ENCODE measurements at regions not wholly inside any gene's neighbourhood (a gene's known extent, or its start where the extent isn't known, plus 50 kb on each side); places are given as distances from the start of the nearest gene placed in this dataset.

GRCh38 chr1:106290805-106291501 is 765.5 kb upstream of the PRMT6 start:
- no peak overlapping the region for H3K4me3 ChIP-seq

GRCh38 chr1:106292130-106292529 is 764.3 kb upstream of the PRMT6 start:
- Histone ChIP-seq H3K4me3 (no peak overlapping the region), H3K27ac (replicated peaks) (no peak overlapping the region), H3K4me1 (no peaks in the 10 kb centered on the region), H3K9me3 (replicated peaks) (no peaks in the 10 kb centered on the region), H3K27me3 (ENCODE audit: low read depth) (no peaks in the 10 kb centered on the region), H3K36me3 (no peaks in the 10 kb centered on the region)
- TF ChIP-seq CTCF (IDR thresholded peaks at IDR 0.05; ENCODE audit: borderline replicate concordance), result no peak
- DNase-seq, result no peak
- intact Hi-C loops (cut with micrococcal nuclease), result no loop called here

More at GRCh38 chr1:106290805-106291501, 765.5 kb upstream of the PRMT6 start:
- DNase-seq, result no peak
- no peaks in the 10 kb centered on the region for H3K4me1 ChIP-seq
- no peak for TF ChIP-seq CTCF (IDR thresholded peaks at IDR 0.05; ENCODE audit: borderline replicate concordance)
- intact Hi-C loops (cut with micrococcal nuclease), result no loop called here
- H3K27ac ChIP-seq (replicated peaks), result no peak overlapping the region
- H3K27me3 ChIP-seq (ENCODE audit: low read depth), result no peaks in the 10 kb centered on the region
- no peaks in the 10 kb centered on the region for H3K36me3 ChIP-seq
- no peaks in the 10 kb centered on the region for H3K9me3 ChIP-seq (replicated peaks)

GRCh38 chr1:106296431-106296830 is 760.0 kb upstream of the PRMT6 start:
- H3K27me3 ChIP-seq (ENCODE audit: low read depth), result no peaks in the 10 kb centered on the region
- H3K27ac ChIP-seq (replicated peaks), result no peak overlapping the region
- intact Hi-C loops (cut with micrococcal nuclease), result no loop called here
- TF ChIP-seq CTCF (IDR thresholded peaks at IDR 0.05; ENCODE audit: borderline replicate concordance), result no peak
- no peaks in the 10 kb centered on the region for H3K9me3 ChIP-seq (replicated peaks)
- no peaks in the 10 kb centered on the region for H3K4me1 ChIP-seq
- no peaks in the 10 kb centered on the region for H3K36me3 ChIP-seq
- DNase-seq, result no peak
- no peak overlapping the region for H3K4me3 ChIP-seq

GRCh38 chr1:106304106-106304505 is 752.4 kb upstream of the PRMT6 start:
- H3K9me3 ChIP-seq (replicated peaks), result peaks cover 36% of the 10 kb centered on the region
- H3K27ac ChIP-seq (replicated peaks), result no peak overlapping the region
- no peaks in the 10 kb centered on the region for H3K36me3 ChIP-seq
- H3K4me3 ChIP-seq, result no peak overlapping the region
- intact Hi-C loops (cut with micrococcal nuclease), result loop anchor here (5.0 kb wide), 1 partner anchor 343 kb away; no protein-coding TSS in a partner anchor
- no peak for TF ChIP-seq CTCF (IDR thresholded peaks at IDR 0.05; ENCODE audit: borderline replicate concordance)
- no peaks in the 10 kb centered on the region for H3K27me3 ChIP-seq (ENCODE audit: low read depth)
- DNase-seq, result no peak
- no peaks in the 10 kb centered on the region for H3K4me1 ChIP-seq

GRCh38 chr1:106319612-106320011 is 736.9 kb upstream of the PRMT6 start:
- Histone ChIP-seq H3K27me3 (ENCODE audit: low read depth) (no peaks in the 10 kb centered on the region), H3K36me3 (no peaks in the 10 kb centered on the region), H3K9me3 (replicated peaks) (peaks cover 9% of the 10 kb centered on the region), H3K27ac (replicated peaks) (no peak overlapping the region), H3K4me3 (no peak overlapping the region), H3K4me1 (no peaks in the 10 kb centered on the region)
- intact Hi-C loops (cut with micrococcal nuclease), result no loop called here
- no peak for TF ChIP-seq CTCF (IDR thresholded peaks at IDR 0.05; ENCODE audit: borderline replicate concordance)
- DNase-seq, result no peak

Measured in left ventricle myocardium inferior (tissue), 1 donor.